ENCODE measurements at regions not wholly inside any gene's neighbourhood (a gene's known extent, or its start where the extent isn't known, plus 50 kb on each side); places are given as distances from the start of the nearest gene placed in this dataset.
"Not testable (repeated sequence)": the region's sequence is repeated elsewhere in the genome, so short reads cannot be mapped to it uniquely, and the experiment has no call there.

- not testable (repeated sequence) for H3K27ac ChIP-seq (ENCODE audit: low read depth, low read length); H3K9ac ChIP-seq (ENCODE audit: low read depth in 1 of 2, low read length in 2 of 2); H3K4me1 ChIP-seq (ENCODE audit: control insufficient read depth in 1 of 2, insufficient read depth in 2 of 2, low read length in 2 of 2); H3K9me3 ChIP-seq (ENCODE audit: control insufficient read depth in 1 of 2, low read length in 2 of 2); H3K36me3 ChIP-seq (ENCODE audit: control insufficient read depth in 1 of 2, insufficient read depth in 2 of 2, low read length in 2 of 2); H3K27me3 ChIP-seq (ENCODE audit: control insufficient read depth in 1 of 2, insufficient read depth in 2 of 2, low read length in 2 of 2); H3K4me3 ChIP-seq (ENCODE audit: low read depth in 1 of 2, low read length in 2 of 2)
Measured at GRCh38 chr3:75330446-75330845, 333.7 kb upstream of the FRG2C start.

- H3K4me1 ChIP-seq (ENCODE audit: control insufficient read depth in 1 of 2, insufficient read depth in 2 of 2, low read length in 2 of 2); H3K27me3 ChIP-seq (ENCODE audit: control insufficient read depth in 1 of 2, insufficient read depth in 2 of 2, low read length in 2 of 2); H3K36me3 ChIP-seq (ENCODE audit: control insufficient read depth in 1 of 2, insufficient read depth in 2 of 2, low read length in 2 of 2); H3K4me3 ChIP-seq (ENCODE audit: low read depth in 1 of 2, low read length in 2 of 2); H3K27ac ChIP-seq (ENCODE audit: low read depth, low read length); H3K9me3 ChIP-seq (ENCODE audit: control insufficient read depth in 1 of 2, low read length in 2 of 2); H3K9ac ChIP-seq (ENCODE audit: low read depth in 1 of 2, low read length in 2 of 2): not testable (repeated sequence)
Measured at GRCh38 chr3:75332090-75332489, 332.0 kb upstream of the FRG2C start.

GRCh38 chr3:75332794-75333193 lies 331.3 kb upstream of the FRG2C start:
- no peak overlapping the region for H3K4me3 ChIP-seq (ENCODE audit: low read depth in 1 of 2, low read length in 2 of 2)
- no peaks in the 10 kb centered on the region for H3K9me3 ChIP-seq (ENCODE audit: control insufficient read depth in 1 of 2, low read length in 2 of 2)
- no peaks in the 10 kb centered on the region for H3K27me3 ChIP-seq (ENCODE audit: control insufficient read depth in 1 of 2, insufficient read depth in 2 of 2, low read length in 2 of 2)
- no peaks in the 10 kb centered on the region for H3K36me3 ChIP-seq (ENCODE audit: control insufficient read depth in 1 of 2, insufficient read depth in 2 of 2, low read length in 2 of 2)
- H3K9ac ChIP-seq (ENCODE audit: low read depth in 1 of 2, low read length in 2 of 2), result no peak overlapping the region
- H3K4me1 ChIP-seq (ENCODE audit: control insufficient read depth in 1 of 2, insufficient read depth in 2 of 2, low read length in 2 of 2), result no peaks in the 10 kb centered on the region
- no peak overlapping the region for H3K27ac ChIP-seq (ENCODE audit: low read depth, low read length)

GRCh38 chr3:75334299-75334698 lies 329.8 kb upstream of the FRG2C start:
- Histone ChIP-seq H3K9ac (ENCODE audit: low read depth in 1 of 2, low read length in 2 of 2) (no peak overlapping the region), H3K27me3 (ENCODE audit: control insufficient read depth in 1 of 2, insufficient read depth in 2 of 2, low read length in 2 of 2) (no peaks in the 10 kb centered on the region), H3K4me1 (ENCODE audit: control insufficient read depth in 1 of 2, insufficient read depth in 2 of 2, low read length in 2 of 2) (no peaks in the 10 kb centered on the region), H3K27ac (ENCODE audit: low read depth, low read length) (no peak overlapping the region), H3K4me3 (ENCODE audit: low read depth in 1 of 2, low read length in 2 of 2) (no peak overlapping the region), H3K36me3 (ENCODE audit: control insufficient read depth in 1 of 2, insufficient read depth in 2 of 2, low read length in 2 of 2) (no peaks in the 10 kb centered on the region), H3K9me3 (ENCODE audit: control insufficient read depth in 1 of 2, low read length in 2 of 2) (no peaks in the 10 kb centered on the region)

GRCh38 chr3:75337226-75337900 lies 326.8 kb upstream of the FRG2C start:
- H3K27ac ChIP-seq (ENCODE audit: low read depth, low read length), result no peak overlapping the region
- no peaks in the 10 kb centered on the region for H3K27me3 ChIP-seq (ENCODE audit: control insufficient read depth in 1 of 2, insufficient read depth in 2 of 2, low read length in 2 of 2)
- H3K4me1 ChIP-seq (ENCODE audit: control insufficient read depth in 1 of 2, insufficient read depth in 2 of 2, low read length in 2 of 2), result no peaks in the 10 kb centered on the region
- no peaks in the 10 kb centered on the region for H3K36me3 ChIP-seq (ENCODE audit: control insufficient read depth in 1 of 2, insufficient read depth in 2 of 2, low read length in 2 of 2)
- H3K4me3 ChIP-seq (ENCODE audit: low read depth in 1 of 2, low read length in 2 of 2), result no peak overlapping the region
- no peak overlapping the region for H3K9ac ChIP-seq (ENCODE audit: low read depth in 1 of 2, low read length in 2 of 2)
- H3K9me3 ChIP-seq (ENCODE audit: control insufficient read depth in 1 of 2, low read length in 2 of 2), result no peaks in the 10 kb centered on the region

- Histone ChIP-seq H3K9me3 (ENCODE audit: control insufficient read depth in 1 of 2, low read length in 2 of 2) (no peaks in the 10 kb centered on the region), H3K9ac (ENCODE audit: low read depth in 1 of 2, low read length in 2 of 2) (no peak overlapping the region), H3K27ac (ENCODE audit: low read depth, low read length) (no peak overlapping the region), H3K4me1 (ENCODE audit: control insufficient read depth in 1 of 2, insufficient read depth in 2 of 2, low read length in 2 of 2) (no peaks in the 10 kb centered on the region), H3K36me3 (ENCODE audit: control insufficient read depth in 1 of 2, insufficient read depth in 2 of 2, low read length in 2 of 2) (no peaks in the 10 kb centered on the region), H3K4me3 (ENCODE audit: low read depth in 1 of 2, low read length in 2 of 2) (no peak overlapping the region), H3K27me3 (ENCODE audit: control insufficient read depth in 1 of 2, insufficient read depth in 2 of 2, low read length in 2 of 2) (no peaks in the 10 kb centered on the region)
Measured at GRCh38 chr3:75338342-75338741, 325.8 kb upstream of the FRG2C start.

- Histone ChIP-seq H3K9ac (ENCODE audit: low read depth in 1 of 2, low read length in 2 of 2) (no peak overlapping the region), H3K9me3 (ENCODE audit: control insufficient read depth in 1 of 2, low read length in 2 of 2) (no peaks in the 10 kb centered on the region), H3K27me3 (ENCODE audit: control insufficient read depth in 1 of 2, insufficient read depth in 2 of 2, low read length in 2 of 2) (no peaks in the 10 kb centered on the region), H3K36me3 (ENCODE audit: control insufficient read depth in 1 of 2, insufficient read depth in 2 of 2, low read length in 2 of 2) (no peaks in the 10 kb centered on the region), H3K4me1 (ENCODE audit: control insufficient read depth in 1 of 2, insufficient read depth in 2 of 2, low read length in 2 of 2) (no peaks in the 10 kb centered on the region), H3K4me3 (ENCODE audit: low read depth in 1 of 2, low read length in 2 of 2) (no peak overlapping the region), H3K27ac (ENCODE audit: low read depth, low read length) (no peak overlapping the region)
Measured at GRCh38 chr3:75341324-75342067, 322.6 kb upstream of the FRG2C start.

- Histone ChIP-seq H3K27ac (ENCODE audit: low read depth, low read length) (no peak overlapping the region), H3K27me3 (ENCODE audit: control insufficient read depth in 1 of 2, insufficient read depth in 2 of 2, low read length in 2 of 2) (no peaks in the 10 kb centered on the region), H3K36me3 (ENCODE audit: control insufficient read depth in 1 of 2, insufficient read depth in 2 of 2, low read length in 2 of 2) (no peaks in the 10 kb centered on the region), H3K9me3 (ENCODE audit: control insufficient read depth in 1 of 2, low read length in 2 of 2) (no peaks in the 10 kb centered on the region), H3K4me1 (ENCODE audit: control insufficient read depth in 1 of 2, insufficient read depth in 2 of 2, low read length in 2 of 2) (no peaks in the 10 kb centered on the region), H3K9ac (ENCODE audit: low read depth in 1 of 2, low read length in 2 of 2) (no peak overlapping the region), H3K4me3 (ENCODE audit: low read depth in 1 of 2, low read length in 2 of 2) (no peak overlapping the region)
Measured at GRCh38 chr3:75342425-75342824, 321.7 kb upstream of the FRG2C start.

GRCh38 chr3:75350536-75350935 lies 313.6 kb upstream of the FRG2C start:
- H3K27ac ChIP-seq (ENCODE audit: low read depth, low read length); H3K4me1 ChIP-seq (ENCODE audit: control insufficient read depth in 1 of 2, insufficient read depth in 2 of 2, low read length in 2 of 2); H3K36me3 ChIP-seq (ENCODE audit: control insufficient read depth in 1 of 2, insufficient read depth in 2 of 2, low read length in 2 of 2); H3K27me3 ChIP-seq (ENCODE audit: control insufficient read depth in 1 of 2, insufficient read depth in 2 of 2, low read length in 2 of 2); H3K9ac ChIP-seq (ENCODE audit: low read depth in 1 of 2, low read length in 2 of 2); H3K9me3 ChIP-seq (ENCODE audit: control insufficient read depth in 1 of 2, low read length in 2 of 2); H3K4me3 ChIP-seq (ENCODE audit: low read depth in 1 of 2, low read length in 2 of 2): not testable (repeated sequence)

- H3K27ac ChIP-seq (ENCODE audit: low read depth, low read length); H3K4me3 ChIP-seq (ENCODE audit: low read depth in 1 of 2, low read length in 2 of 2); H3K9me3 ChIP-seq (ENCODE audit: control insufficient read depth in 1 of 2, low read length in 2 of 2); H3K36me3 ChIP-seq (ENCODE audit: control insufficient read depth in 1 of 2, insufficient read depth in 2 of 2, low read length in 2 of 2); H3K9ac ChIP-seq (ENCODE audit: low read depth in 1 of 2, low read length in 2 of 2); H3K27me3 ChIP-seq (ENCODE audit: control insufficient read depth in 1 of 2, insufficient read depth in 2 of 2, low read length in 2 of 2); H3K4me1 ChIP-seq (ENCODE audit: control insufficient read depth in 1 of 2, insufficient read depth in 2 of 2, low read length in 2 of 2): not testable (repeated sequence)
Measured at GRCh38 chr3:75362086-75362784, 301.9 kb upstream of the FRG2C start.

Measured in duodenal mucosa (tissue), 2 donors.